Breast epithelium (tissue), 3 donors: ENCODE measurements at regions not wholly inside any gene's neighbourhood (a gene's known extent, or its start where the extent isn't known, plus 50 kb on each side); places are given as distances from the start of the nearest gene placed in this dataset.

Experiments
- CTCF ChIP-seq, 3 donors: fragments of 450-650 bp; IDR thresholded peaks; one replicate each; pipeline ENCODE4 v1.5.1; 2016 to 2017; ENCODE audit warnings: antibody characterized with exemption in 3 of 3, mild to moderate bottlenecking in 3 of 3, moderate library complexity in 3 of 3
- POLR2A ChIP-seq: fragments of 450-650 bp; IDR thresholded peaks from one replicate; pipeline ENCODE4 v1.6.1; 2016; ENCODE audit warnings: antibody characterized with exemption, mild to moderate bottlenecking, moderate library complexity

GRCh38 chr12:97301576-97301975 is 161.0 kb upstream of the RMST start:
- TF ChIP-seq CTCF (IDR thresholded peaks at IDR 0.05) (no peak), POLR2A (no peak)
